Embryonic facial prominence (tissue), 1 donor: ENCODE measurements at regions not wholly inside any gene's neighbourhood (a gene's known extent, or its start where the extent isn't known, plus 50 kb on each side); places are given as distances from the start of the nearest gene placed in this dataset.
"Not testable (repeated sequence)": the region's sequence is repeated elsewhere in the genome, so short reads cannot be mapped to it uniquely, and the experiment has no call there.

Source experiments
- DNase-seq: peaks from one replicate; pipeline ENCODE4 v3.0.0-alpha.2; 2016; ENCODE audit errors: extremely low spot score

GRCh38 chr3:109656225-109656624, 318.9 kb upstream of the DPPA4 start:
- DNase-seq, result no peak

GRCh38 chr3:109678600-109678999, 341.3 kb upstream of the DPPA4 start:
- DNase-seq, result no peak

DNA sequence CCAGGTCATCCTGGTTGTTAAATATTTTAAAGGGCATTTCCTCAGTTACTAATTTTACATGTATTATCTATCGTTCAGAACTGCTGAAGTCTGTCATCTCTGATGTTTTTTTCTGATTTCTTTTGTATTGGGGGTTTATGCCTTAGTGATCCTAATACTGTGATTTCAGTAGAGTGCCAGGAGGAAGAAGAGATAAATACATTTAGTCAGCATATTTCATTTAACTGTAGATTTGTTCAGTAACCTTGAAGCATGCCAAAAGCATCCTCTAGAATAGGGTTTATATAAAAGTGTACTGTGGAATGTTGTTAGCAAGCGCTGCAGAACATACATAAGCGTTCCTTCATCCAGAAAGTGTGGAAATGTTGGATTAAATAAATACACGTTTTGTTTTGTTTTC, 342.3 kb upstream of the DPPA4 start:
- no peak for DNase-seq

DNA sequence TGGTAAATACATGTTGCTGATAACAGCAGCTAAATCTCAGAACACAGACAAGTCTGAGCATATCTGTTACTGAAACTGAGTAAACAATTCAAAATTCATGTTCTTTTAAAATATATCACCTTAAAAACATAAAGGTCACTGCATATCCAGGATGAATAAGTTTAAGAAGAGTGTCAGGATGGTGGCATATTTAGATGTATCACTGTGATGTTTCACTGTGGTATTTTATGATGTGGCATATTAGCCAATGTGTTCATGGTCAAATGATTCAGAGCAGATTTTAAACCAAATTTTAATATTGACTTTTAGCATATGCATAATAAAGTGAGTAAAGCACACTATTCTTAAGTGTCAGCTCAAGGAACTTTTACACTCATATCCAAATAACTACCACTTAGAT, 346.4 kb upstream of the DPPA4 start:
- DNase-seq, result no peak

DNA sequence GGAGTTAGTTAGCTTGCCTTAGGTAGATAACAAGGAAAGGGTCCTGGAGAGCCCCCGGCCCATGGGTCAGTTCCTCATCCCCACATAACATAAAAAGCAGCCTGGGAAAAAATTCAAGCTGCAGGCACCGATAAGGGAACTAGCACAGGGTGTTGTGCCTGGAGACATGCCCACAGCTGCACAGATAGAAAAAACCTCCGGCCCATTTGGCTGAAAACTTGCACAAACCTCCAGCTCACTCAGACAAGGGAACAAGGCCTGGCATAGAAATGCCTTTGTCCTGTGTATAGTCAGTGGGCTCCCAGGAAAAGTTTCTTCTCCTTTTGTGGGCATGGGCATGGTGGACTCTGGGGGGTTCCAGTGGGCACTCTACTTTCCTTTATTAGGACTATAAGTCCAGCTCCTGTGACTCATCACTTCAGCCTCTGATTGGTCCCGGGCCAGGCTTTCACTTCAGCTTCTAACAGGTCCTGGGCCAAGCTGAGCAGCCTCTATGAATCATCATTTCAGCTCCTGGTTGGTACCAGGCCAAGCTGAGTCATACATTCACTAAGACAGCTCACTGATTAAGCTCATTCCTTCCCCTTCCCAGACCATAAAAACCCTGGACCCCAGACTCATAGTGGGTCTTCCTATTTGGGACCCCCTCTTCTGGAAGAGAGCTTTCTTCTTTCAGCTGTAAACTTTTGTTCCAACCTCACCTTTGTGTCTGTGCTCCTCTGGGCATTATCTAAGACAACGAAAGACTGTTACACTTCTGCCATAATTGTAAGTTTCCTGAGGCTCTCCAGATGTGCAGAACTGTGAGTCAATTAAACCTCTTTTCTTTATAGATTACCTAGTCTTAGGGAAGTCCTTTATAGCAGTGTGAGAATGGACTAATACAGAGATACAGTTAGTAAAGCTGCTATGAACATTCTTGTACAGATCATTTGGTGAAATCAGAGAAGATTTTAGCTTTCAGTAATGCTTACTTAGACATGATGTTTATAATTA, 348.0 kb upstream of the DPPA4 start:
- no peak for DNase-seq

- no peak for DNase-seq
These were observed 350.3 kb upstream of the DPPA4 start for GRCh38 chr3:109687626-109688025.

DNA sequence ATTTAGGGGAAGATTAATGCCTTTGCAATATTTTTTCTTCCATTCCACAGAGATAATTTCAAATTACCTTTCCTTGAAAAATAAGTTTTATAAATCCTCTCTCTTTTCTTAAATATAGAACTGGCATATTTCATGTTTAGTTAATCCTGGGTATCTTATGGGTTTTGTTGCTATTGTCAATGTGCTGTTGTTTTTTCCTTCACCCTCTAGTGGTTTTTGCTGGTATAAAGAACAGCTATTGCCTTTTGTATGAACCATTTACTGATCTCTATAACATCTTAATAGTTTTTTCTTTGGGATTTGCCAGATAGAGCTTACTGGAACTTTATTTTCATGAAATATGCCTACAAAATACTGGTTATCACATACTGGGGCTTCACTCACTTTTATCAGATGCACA, 359.6 kb upstream of the DPPA4 start:
- DNase-seq, result no peak

DNA sequence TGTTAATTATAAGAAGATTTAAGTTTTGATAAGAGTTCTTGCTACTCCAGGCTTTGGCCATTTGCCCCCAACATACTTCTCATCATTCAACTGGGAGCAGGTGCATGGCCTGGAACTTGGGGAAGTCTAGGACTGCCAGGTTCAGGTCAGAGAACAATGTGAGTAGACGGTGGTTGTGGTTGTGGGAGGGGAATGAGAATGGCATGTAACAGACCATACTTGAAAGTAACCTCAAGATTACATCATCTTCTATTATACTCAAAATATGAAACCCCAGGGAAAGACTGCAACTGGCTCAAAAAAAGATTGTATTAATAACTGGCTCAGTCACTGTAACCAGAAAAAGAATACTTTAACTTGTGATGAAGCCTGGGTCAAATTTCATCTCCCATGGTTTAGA, 364.9 kb upstream of the DPPA4 start:
- no peak for DNase-seq

- no peak for DNase-seq
These were observed 365.6 kb upstream of the DPPA4 start for GRCh38 chr3:109702976-109703375.

DNA sequence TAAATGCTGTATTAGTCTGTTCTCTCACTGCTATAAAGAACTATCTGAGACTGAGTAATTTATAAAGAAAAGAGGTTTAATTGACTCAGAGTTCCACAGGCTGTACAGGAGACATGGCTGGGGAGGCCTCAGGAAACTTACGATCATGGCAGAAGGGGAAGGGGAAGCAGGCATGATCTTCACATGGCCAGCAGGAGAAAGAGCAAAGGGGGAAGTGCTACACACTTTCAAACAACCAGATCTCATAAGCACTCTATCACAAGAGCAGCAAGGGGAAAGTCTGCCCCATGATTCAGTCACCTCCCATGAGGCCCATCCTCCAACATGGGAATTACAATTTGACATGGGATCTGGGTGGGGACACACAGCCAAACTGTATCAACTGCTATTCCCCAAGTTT, 367.8 kb upstream of the DPPA4 start:
- not testable (repeated sequence) for DNase-seq

- no peak for DNase-seq
These were observed 370.3 kb upstream of the DPPA4 start for GRCh38 chr3:109707617-109708016.

GRCh38 chr3:109713288-109713687, 375.9 kb upstream of the DPPA4 start:
- DNase-seq, result no peak

DNA sequence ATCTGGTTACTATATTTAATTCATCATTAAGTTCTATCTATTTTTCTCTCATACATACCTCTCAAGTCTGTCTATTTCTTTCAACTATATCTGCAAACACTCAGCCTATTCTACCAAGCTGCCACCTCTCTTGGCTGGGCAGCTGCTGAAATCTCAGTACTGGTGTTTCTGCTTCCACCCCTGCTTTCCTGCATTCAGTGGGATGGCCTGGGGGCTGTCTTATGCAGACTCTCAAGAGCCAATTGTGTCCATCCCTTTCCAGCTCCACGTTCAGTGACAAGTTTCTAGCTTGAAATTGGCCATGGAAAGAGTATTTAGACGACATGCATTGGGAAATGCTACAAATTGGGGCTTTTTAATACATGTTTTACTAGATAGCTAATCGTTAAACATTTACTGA, 378.4 kb upstream of the DPPA4 start:
- DNase-seq, result no peak

DNA sequence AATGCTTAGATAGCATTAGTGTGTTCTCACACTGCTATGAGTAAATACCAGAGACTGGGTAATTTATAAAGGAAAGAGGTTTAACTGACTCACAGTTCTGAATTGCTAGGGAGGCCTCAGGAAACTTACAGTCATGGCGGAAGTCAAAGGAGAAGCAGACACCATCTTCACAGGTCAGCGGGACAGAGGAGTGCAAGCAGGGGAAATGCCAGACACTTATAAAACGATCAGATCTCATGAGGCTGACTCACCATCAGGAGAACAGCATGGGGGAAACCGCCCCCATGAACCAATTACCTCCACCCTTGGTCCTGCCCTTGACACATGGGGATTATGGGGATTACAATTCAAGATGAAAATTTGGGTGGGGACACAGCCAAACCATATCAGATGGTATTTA, 381.5 kb upstream of the DPPA4 start:
- DNase-seq, result no peak

- no peak for DNase-seq
These were observed 391.6 kb upstream of the DPPA4 start for GRCh38 chr3:109728861-109729494.

DNA sequence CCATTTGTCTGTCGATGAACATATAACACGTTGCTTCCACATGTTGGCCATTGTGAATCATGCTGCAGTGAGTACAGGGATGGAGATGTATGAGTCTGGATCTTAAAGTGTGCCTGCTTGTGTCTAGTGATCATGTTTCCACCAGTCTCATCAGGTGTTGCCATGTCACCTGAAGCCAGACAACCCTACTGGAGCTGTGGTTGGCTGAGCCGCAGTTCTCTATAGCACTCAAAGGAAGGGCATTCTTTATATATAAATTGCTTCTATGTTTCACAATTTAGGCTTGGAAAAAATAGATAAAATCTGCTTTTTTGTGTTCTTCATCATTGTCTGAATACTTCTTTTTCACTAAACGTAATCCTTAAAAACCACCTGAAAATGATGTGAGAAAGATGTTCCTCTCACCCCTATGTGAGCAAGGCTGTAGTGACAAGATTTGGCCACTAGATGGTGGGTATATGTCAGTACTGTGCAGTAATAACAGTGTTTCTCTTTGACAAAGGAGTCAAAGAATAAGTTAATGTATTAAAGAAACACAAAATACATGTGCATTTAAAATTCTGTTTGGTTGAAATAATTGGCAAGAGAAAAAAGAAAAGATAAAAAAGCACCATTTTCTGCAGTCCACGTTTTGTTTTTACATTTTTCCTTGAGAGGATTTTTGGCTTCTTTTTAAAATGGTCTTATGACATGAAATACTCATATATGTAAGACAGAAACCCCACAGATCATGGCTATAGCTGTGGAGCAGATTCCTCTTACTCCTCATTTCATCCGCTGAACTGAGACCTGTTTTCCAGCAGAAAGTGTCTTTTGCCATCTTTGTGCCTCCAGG, 394.5 kb upstream of the DPPA4 start:
- DNase-seq, result peak; percentile 30

DNA sequence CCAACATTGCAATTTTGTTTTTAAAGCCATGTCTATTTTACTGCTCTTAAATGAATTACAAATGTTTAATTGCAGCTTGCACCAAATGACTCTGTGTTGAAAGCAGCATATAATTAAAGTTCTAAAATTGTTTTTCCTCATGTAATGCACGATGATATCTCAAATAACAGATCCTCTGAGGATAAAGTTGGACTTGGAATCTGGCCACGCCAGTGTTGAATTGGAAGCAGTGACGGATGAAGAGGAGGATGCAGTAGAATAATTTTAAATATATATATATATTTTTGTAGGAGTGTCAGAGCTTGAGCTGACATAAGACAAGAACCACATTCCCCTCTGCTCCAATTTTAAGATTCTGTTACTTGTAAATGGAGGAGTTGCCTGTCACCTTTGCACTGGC, 406.6 kb upstream of the DPPA4 start:
- DNase-seq, result no peak

DNA sequence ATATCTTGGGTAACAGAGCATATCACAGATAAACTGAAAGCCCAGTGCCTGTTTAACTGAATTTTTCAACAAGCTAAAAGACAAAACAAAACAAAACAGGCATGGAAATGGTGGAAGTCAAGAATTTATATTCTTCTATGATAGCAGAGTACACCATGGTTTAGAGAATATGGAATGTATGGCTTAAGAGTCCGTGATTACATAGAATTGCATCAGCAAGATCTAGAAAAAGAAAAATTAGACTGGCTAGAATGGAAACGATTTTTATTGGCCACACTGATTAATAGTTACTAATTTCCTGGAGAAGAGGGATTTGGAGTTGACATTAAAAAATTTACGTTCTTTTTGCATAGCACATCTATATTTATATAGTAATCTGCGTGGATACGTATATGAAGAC, 435.2 kb upstream of the DPPA4 start:
- no peak for DNase-seq

- no peak for DNase-seq
These were observed 436.8 kb upstream of the DPPA4 start for GRCh38 chr3:109774108-109774507.

DNA sequence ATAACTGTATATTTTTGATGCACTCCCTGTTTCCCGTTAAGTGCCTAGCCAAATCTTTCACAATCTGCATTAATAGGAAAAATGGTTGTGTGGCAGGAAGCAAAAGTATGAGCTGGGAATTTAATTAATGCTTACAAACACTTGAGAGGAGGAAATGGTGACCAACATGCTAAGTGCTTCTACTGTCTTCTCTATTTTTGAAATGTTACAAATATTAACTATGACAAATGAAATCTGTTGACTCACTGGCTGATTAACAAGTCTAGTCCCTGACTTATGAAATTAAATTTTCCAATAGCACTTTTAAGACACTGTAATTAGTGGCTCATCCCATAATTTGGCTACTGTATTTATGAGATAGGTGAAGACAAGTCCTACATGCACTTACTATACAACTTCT, 446.9 kb upstream of the DPPA4 start:
- no peak for DNase-seq

GRCh38 chr3:109784852-109785631, 447.7 kb upstream of the DPPA4 start:
- no peak for DNase-seq

- DNase-seq, result no peak
These were observed 465.9 kb upstream of the DPPA4 start for GRCh38 chr3:109803274-109803673.
